AG10803 (cell line): ENCODE measurements at regions not wholly inside any gene's neighbourhood (a gene's known extent, or its start where the extent isn't known, plus 50 kb on each side); places are given as distances from the start of the nearest gene placed in this dataset.

ENCODE experiments used
- DNase-seq: peaks from one replicate; pipeline ENCODE4 v3.0.0; 2010; ENCODE audit warnings: low read depth
- H3K4me3 ChIP-seq: 2 replicates; pipeline ENCODE4 v1.5.1; 2011; ENCODE audit warnings: mild to moderate bottlenecking, low read length, control low read depth
- TF ChIP-seq, protein P1 (sequence below): conservative IDR thresholded peaks from 2 replicates; pipeline ENCODE4 v1.5.1; 2011; ENCODE audit warnings: mild to moderate bottlenecking, low read length, control low read depth, inconsistent platforms

DNA sequence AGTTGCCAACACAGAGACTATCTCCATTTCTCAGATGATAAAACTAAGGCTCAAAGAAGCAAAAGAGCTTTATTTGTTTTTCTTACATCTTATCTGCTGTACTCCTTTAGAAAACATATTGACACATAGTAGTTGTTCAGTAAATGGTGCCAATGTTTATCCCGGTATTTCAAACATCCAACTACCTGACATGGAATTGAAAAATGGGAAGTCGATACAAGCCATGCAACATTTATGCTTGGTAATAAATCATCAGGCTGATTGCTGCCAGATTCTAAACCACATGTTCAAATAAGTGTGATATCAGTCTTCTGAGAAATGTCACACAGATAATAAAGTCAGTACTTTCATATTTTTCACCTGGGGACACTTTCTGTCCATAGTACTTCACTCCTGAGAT lies 65.8 kb upstream of the C10orf120 start:
- DNase-seq: no peak
- TF ChIP-seq, protein P1, sequence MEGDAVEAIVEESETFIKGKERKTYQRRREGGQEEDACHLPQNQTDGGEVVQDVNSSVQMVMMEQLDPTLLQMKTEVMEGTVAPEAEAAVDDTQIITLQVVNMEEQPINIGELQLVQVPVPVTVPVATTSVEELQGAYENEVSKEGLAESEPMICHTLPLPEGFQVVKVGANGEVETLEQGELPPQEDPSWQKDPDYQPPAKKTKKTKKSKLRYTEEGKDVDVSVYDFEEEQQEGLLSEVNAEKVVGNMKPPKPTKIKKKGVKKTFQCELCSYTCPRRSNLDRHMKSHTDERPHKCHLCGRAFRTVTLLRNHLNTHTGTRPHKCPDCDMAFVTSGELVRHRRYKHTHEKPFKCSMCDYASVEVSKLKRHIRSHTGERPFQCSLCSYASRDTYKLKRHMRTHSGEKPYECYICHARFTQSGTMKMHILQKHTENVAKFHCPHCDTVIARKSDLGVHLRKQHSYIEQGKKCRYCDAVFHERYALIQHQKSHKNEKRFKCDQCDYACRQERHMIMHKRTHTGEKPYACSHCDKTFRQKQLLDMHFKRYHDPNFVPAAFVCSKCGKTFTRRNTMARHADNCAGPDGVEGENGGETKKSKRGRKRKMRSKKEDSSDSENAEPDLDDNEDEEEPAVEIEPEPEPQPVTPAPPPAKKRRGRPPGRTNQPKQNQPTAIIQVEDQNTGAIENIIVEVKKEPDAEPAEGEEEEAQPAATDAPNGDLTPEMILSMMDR: no peak
- H3K4me3 ChIP-seq: no peak overlapping the region

DNA sequence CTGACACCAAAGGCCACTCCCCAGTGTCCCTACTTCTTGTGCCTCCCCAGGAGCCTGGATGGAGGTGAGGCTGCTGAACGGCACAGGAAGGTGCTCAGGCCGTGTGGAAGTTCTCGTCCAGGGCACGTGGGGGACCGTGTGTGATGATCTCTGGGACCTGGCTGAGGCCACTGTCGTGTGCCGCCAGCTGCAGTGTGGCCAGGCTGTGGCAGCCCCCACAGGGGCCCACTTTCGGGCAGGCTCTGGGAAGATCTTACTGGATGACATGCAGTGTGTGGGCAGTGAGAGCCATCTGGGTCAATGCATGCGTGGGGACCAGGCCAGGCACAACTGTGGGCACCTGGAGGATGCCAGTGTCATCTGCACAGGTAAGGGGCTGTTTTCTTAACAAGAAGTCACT lies 57.0 kb upstream of the C10orf120 start:
- TF ChIP-seq, protein P1: no peak

DNA sequence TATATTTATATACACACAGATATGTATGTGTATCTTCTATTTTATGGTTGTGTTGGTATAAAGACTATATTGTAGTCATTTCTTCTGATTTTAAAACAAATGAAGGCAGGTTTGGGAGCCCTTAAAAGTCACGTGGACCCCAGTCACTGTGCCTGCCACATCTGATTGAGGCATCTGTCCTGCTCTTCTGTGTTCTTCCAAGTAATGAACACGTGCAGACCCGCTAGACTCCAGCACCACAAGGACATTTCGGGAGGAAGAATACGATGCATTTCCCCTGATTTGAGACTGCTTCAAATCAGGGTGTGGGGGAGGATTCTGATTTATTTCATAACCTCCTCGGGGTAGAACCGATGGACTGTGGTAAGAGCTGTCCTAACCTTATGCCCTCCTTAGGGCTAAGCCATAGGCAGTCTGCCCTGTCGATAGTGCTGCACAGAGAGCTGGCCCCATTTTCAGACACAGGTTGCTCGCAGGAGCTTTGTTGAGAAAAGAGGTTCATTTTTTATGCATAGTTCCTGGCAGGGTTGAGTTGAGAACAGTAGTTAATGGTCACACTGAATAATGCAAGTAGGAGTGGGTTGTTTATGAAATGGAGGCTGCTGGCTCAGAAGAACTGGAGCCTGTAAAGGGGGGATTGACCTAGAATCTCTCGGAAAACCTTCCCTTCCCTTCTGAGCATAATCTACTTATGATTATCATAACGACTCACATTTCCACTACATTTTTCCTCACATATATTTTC lies 55.0 kb upstream of the C10orf120 start:
- no peak for DNase-seq
- no peak overlapping the region for H3K4me3 ChIP-seq
- TF ChIP-seq, protein P1: no peak

More for the DNA sequence above, 57.0 kb upstream of the C10orf120 start:
- H3K4me3 ChIP-seq: no peak overlapping the region
- no peak for DNase-seq

DNA sequence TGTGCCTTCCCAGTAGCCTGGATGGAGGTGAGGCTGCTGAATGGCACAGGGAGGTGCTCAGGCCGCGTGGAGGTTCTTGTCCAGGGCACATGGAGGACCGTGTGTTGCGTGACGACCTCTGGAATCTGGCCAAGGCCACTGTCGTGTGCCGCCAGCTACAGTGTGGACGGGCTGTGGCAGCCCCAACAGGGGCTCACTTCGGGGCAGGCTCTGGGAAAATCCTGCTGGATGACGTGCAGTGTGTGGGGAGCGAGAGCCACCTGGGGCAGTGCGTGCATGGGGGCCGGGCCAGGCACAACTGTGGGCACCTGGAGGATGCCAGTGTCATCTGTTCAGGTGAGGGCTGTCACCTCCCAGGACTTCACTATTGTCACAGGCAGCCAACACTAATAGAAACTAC lies 50.2 kb upstream of the C10orf120 start:
- H3K4me3 ChIP-seq: no peak overlapping the region
- TF ChIP-seq, protein P1: no peak

More for the DNA sequence above, 50.2 kb upstream of the C10orf120 start:
- DNase-seq: no peak
